ENCODE measurements at regions not wholly inside any gene's neighbourhood (a gene's known extent, or its start where the extent isn't known, plus 50 kb on each side); places are given as distances from the start of the nearest gene placed in this dataset.
A peak's percentile ranks its signal among the peaks of the same experiment; 100 is the strongest.

- peak in 1 of 3 experiments; percentile 34 for TF ChIP-seq CTCF (IDR thresholded peaks at IDR 0.05)
- no peak for TF ChIP-seq POLR2AphosphoS5 (IDR thresholded peaks at IDR 0.05; ENCODE audit: insufficient read depth in 1 of 2, low read depth in 1 of 2)
These were observed 390.9 kb downstream of the PBX1 start for GRCh38 chr1:164949771-164950471.
